Stomach (tissue), 8 donors: ENCODE measurements at regions not wholly inside any gene's neighbourhood (a gene's known extent, or its start where the extent isn't known, plus 50 kb on each side); places are given as distances from the start of the nearest gene placed in this dataset.

ENCODE experiments used
- DNase-seq, 2 donors: peaks; one replicate each; pipeline versions ENCODE4 v3.0.0 to v3.0.0-alpha.2; 2013 to 2019
- H3K27ac ChIP-seq, 5 donors: fragments of 200-600 bp in 4 of 5; sonication (generic) in 4 of 5; one replicate each; pipeline ENCODE4 v1.5.1; 2013 to 2019; ENCODE audit warnings: mild to moderate bottlenecking in 1 of 5, moderate library complexity in 1 of 5
- H3K27me3 ChIP-seq, 3 donors: fragments of 200-600 bp; sonication (generic); one replicate each; pipeline ENCODE4 v1.5.1; 2017 to 2019; ENCODE audit warnings: mixed run types in 1 of 3
- H3K36me3 ChIP-seq, 4 donors: fragments of 200-600 bp; sonication (generic); 1 replicate in 3 of 4; 2 replicates in 1 of 4; pipeline ENCODE4 v1.5.1; 2016 to 2019
- H3K4me1 ChIP-seq, 4 donors: fragments of 200-600 bp; sonication (generic); one replicate each; pipeline ENCODE4 v1.5.1; 2016 to 2019
- H3K4me3 ChIP-seq, 4 donors: fragments of 200-600 bp; sonication (generic) in 3 of 4; one replicate each; pipeline ENCODE4 v1.5.1; 2016 to 2019; ENCODE audit warnings: mild to moderate bottlenecking in 1 of 4
- H3K9me3 ChIP-seq, 4 donors: fragments of 200-600 bp; sonication (generic); one replicate each; pipeline ENCODE4 v1.5.1; 2016 to 2019
- EP300 ChIP-seq: sonication (generic); formaldehyde crosslinking; IDR thresholded peaks from one replicate; pipeline ENCODE4 v1.6.1; 2017; ENCODE audit warnings: antibody characterized with exemption
- POLR2A ChIP-seq, 4 donors: fragments of 450-650 bp; IDR thresholded peaks; one replicate each; pipeline ENCODE4 v1.6.1; 2016; ENCODE audit warnings: antibody characterized with exemption in 4 of 4, control low read depth in 2 of 4, mild to moderate bottlenecking in 1 of 4, moderate library complexity in 1 of 4
- POLR2AphosphoS5 ChIP-seq, 3 donors: sonication (generic); formaldehyde crosslinking; IDR thresholded peaks; one replicate each; pipeline ENCODE4 v1.6.1; 2016; ENCODE audit warnings: antibody characterized with exemption in 3 of 3
- WGBS, 5 donors: extraction: QIAGEN DNeasy Blood & Tissue Kit in 3 of 5; methylation state at CpG; one replicate each; pipeline versions ENCODE4 v1.1.5 to v1.1.7; 2013 to 2018; 5-methylcytosine and 5-hydroxymethylcytosine counted together
- intact Hi-C: fragments of 100-400 bp; cut with DNase I; formaldehyde crosslinking; loops from one replicate; pipeline ENCODE4 v1.15.1; 2023; ENCODE audit warnings: low total_unique reads
- TF ChIP-seq, protein P1 (sequence below), 7 experiments: fragments of 450-650 bp in 4 of 7; fragments of 200-600 bp in 3 of 7; sonication (generic) in 3 of 7; IDR thresholded peaks; one replicate each; pipeline ENCODE4 v1.5.1; 2016 to 2019; ENCODE audit warnings: antibody characterized with exemption in 7 of 7, control low read depth in 2 of 7, mild to moderate bottlenecking in 1 of 7
- donor health status: healthy with polysubstance abuse.
- donor health status: Bipolar disorder and iron deficiency.
- donor health status: healthy.

GRCh38 chr21:38927776-38928175 is 122.0 kb downstream of the ETS2 start:
- H3K4me1 ChIP-seq: peaks cover 6 to 16% (median 13%) of the 10 kb centered on the region in 4 donors
- no peak overlapping the region for H3K27ac ChIP-seq
- TF ChIP-seq, protein P1, sequence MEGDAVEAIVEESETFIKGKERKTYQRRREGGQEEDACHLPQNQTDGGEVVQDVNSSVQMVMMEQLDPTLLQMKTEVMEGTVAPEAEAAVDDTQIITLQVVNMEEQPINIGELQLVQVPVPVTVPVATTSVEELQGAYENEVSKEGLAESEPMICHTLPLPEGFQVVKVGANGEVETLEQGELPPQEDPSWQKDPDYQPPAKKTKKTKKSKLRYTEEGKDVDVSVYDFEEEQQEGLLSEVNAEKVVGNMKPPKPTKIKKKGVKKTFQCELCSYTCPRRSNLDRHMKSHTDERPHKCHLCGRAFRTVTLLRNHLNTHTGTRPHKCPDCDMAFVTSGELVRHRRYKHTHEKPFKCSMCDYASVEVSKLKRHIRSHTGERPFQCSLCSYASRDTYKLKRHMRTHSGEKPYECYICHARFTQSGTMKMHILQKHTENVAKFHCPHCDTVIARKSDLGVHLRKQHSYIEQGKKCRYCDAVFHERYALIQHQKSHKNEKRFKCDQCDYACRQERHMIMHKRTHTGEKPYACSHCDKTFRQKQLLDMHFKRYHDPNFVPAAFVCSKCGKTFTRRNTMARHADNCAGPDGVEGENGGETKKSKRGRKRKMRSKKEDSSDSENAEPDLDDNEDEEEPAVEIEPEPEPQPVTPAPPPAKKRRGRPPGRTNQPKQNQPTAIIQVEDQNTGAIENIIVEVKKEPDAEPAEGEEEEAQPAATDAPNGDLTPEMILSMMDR (IDR thresholded peaks at IDR 0.05): no peak
- TF ChIP-seq POLR2A (IDR thresholded peaks at IDR 0.05) (no peak), POLR2AphosphoS5 (IDR thresholded peaks at IDR 0.05) (no peak), EP300 (no peak)
- H3K27me3 ChIP-seq: no peaks in the 10 kb centered on the region
- no peaks in the 10 kb centered on the region for H3K9me3 ChIP-seq
- 85 to 86% (median 86%) methylated on average over 3 of the region's 3 CpGs for WGBS, 5 donors
- H3K4me3 ChIP-seq: no peak overlapping the region
- intact Hi-C loops: no loop called here
- no peaks in the 10 kb centered on the region for H3K36me3 ChIP-seq
- DNase-seq: no peak

GRCh38 chr21:38925923-38926322 is 120.2 kb downstream of the ETS2 start:
- Histone ChIP-seq H3K4me3 (peak overlapping the region; percentile 11 to 25 (median 20)), H3K27me3 (no peaks in the 10 kb centered on the region), H3K27ac (peak overlapping the region; percentile 24 to 87 (median 80)), H3K9me3 (no peaks in the 10 kb centered on the region), H3K36me3 (no peaks in the 10 kb centered on the region), H3K4me1 (peaks cover 6 to 28% (median 17%) of the 10 kb centered on the region in 4 donors)
- intact Hi-C loops: no loop called here
- peak in 2 of 3 donors; percentile 59 to 66 for TF ChIP-seq POLR2AphosphoS5 (IDR thresholded peaks at IDR 0.05)
- no peak for TF ChIP-seq EP300
- 9 to 30% (median 17%) methylated on average over 7 of the region's 7 CpGs for WGBS, 5 donors
- peak; percentile 45 to 88 for DNase-seq

- no peak for DNase-seq
- Histone ChIP-seq H3K27ac (peak overlapping the region in 4 of 5 donors; percentile 73 to 87 (median 80)), H3K27me3 (no peaks in the 10 kb centered on the region), H3K9me3 (no peaks in the 10 kb centered on the region), H3K4me1 (peaks cover 6 to 32% (median 20%) of the 10 kb centered on the region in 4 donors), H3K36me3 (no peaks in the 10 kb centered on the region), H3K4me3 (peak overlapping the region in 3 of 4 donors; percentile 11 to 25 (median 25))
- intact Hi-C loops: no loop called here
- 43 to 75% (median 50%) methylated on average over 3 of the region's 3 CpGs for WGBS, 5 donors
- TF ChIP-seq POLR2A (IDR thresholded peaks at IDR 0.05): no peak
- TF ChIP-seq POLR2AphosphoS5 (IDR thresholded peaks at IDR 0.05): no peak
- TF ChIP-seq EP300: no peak
- TF ChIP-seq, protein P1 (IDR thresholded peaks at IDR 0.05): no peak
Measured at GRCh38 chr21:38925478-38925877, 119.7 kb downstream of the ETS2 start.

DNA sequence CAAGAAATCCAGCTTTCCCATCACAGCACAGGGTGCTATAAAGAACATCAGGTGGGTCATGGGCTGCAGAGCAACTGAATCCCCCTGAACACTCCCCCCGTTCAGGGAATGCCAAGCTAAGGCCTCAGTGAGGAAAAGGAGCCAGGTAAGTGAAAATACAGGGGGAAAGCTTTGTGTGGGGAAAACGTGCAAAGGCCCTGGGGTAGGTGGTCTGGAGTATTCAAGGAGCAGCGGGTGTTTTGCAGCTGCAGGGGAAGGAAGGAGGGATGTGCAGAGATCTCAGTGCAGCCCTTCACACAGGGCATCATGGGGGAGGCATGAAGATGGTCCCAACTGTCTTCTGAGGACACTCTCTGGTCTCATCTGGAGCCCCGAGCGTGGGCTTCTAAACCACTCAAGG is 119.2 kb downstream of the ETS2 start:
- 89 to 97% (median 95%) methylated on average over 5 of the region's 5 CpGs for WGBS, 5 donors
- H3K36me3 ChIP-seq: no peaks in the 10 kb centered on the region
- H3K4me1 ChIP-seq: peaks cover 6 to 34% (median 22%) of the 10 kb centered on the region in 4 donors
- intact Hi-C loops: no loop called here
- no peaks in the 10 kb centered on the region for H3K27me3 ChIP-seq
- TF ChIP-seq, protein P1 (IDR thresholded peaks at IDR 0.05): no peak
- no peak for TF ChIP-seq POLR2AphosphoS5 (IDR thresholded peaks at IDR 0.05)
- TF ChIP-seq POLR2A (IDR thresholded peaks at IDR 0.05): no peak
- no peak for TF ChIP-seq EP300
- no peak overlapping the region for H3K4me3 ChIP-seq
- H3K9me3 ChIP-seq: no peaks in the 10 kb centered on the region
- H3K27ac ChIP-seq: peak overlapping the region in 4 of 5 donors; percentile 73 to 87 (median 80)
- DNase-seq: no peak

DNA sequence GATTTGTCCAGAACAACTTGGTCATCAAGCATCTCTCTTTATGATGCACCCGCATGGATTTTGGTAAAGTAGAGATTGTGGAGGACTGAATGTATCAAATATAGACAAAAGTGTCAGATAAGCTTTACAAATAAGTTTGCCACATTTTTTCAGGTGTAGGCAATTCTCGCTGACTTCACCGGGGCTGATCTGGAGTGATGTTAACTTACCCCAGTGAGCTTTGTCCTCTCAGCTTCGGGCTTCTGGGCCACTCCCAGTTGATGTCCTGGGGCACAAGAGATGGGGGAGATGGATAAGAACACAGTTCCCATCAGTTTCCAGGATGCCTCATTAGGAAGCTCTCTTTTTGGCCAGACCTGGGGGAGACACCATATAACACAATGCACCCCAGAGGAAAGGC is 117.7 kb downstream of the ETS2 start:
- 63 to 83% (median 68%) methylated on average over 4 of the region's 4 CpGs for WGBS, 5 donors
- Histone ChIP-seq H3K27me3 (no peaks in the 10 kb centered on the region), H3K9me3 (no peaks in the 10 kb centered on the region), H3K4me1 (peaks cover 6 to 45% (median 33%) of the 10 kb centered on the region in 4 donors), H3K4me3 (no peak overlapping the region), H3K36me3 (no peaks in the 10 kb centered on the region), H3K27ac (peak overlapping the region in 2 of 5 donors; percentile 17 to 87)
- DNase-seq: no peak
- no peak for TF ChIP-seq POLR2A (IDR thresholded peaks at IDR 0.05)
- no peak for TF ChIP-seq POLR2AphosphoS5 (IDR thresholded peaks at IDR 0.05)
- TF ChIP-seq, protein P1 (IDR thresholded peaks at IDR 0.05): no peak
- TF ChIP-seq EP300: no peak
- intact Hi-C loops: no loop called here
